GM21717 (cell line): ENCODE measurements at regions not wholly inside any gene's neighbourhood (a gene's known extent, or its start where the extent isn't known, plus 50 kb on each side); places are given as distances from the start of the nearest gene placed in this dataset.
A peak's percentile ranks its signal among the peaks of the same experiment; 100 is the strongest.

Source experiments
- ATAC-seq: cut with Tn5 transposase; IDR thresholded peaks from one replicate; pipeline ENCODE4 v1.9.1; 2021; ENCODE audit warnings: mild to moderate bottlenecking, moderate library complexity; ENCODE audit not compliant: unreplicated experiment

GRCh38 chr3:117486719-117487716, 777.4 kb downstream of the TUSC7 start:
- peak; percentile 85 for ATAC-seq

- no peak for ATAC-seq
These were observed 779.4 kb downstream of the TUSC7 start for GRCh38 chr3:117488983-117489382.

GRCh38 chr3:117489663-117490079, 780.1 kb downstream of the TUSC7 start:
- ATAC-seq, result no peak

- no peak for ATAC-seq
These were observed 781.1 kb downstream of the TUSC7 start for GRCh38 chr3:117490716-117491115.

GRCh38 chr3:117495620-117496019, 786.0 kb downstream of the TUSC7 start:
- ATAC-seq, result no peak

- no peak for ATAC-seq
These were observed 789.8 kb downstream of the TUSC7 start for GRCh38 chr3:117499189-117499870.

GRCh38 chr3:117507958-117508357, 798.4 kb downstream of the TUSC7 start:
- ATAC-seq, result no peak

GRCh38 chr3:117509858-117510257, 800.3 kb downstream of the TUSC7 start:
- ATAC-seq, result no peak

GRCh38 chr3:117510396-117510795, 800.8 kb downstream of the TUSC7 start:
- ATAC-seq, result no peak

GRCh38 chr3:117512975-117513374, 803.4 kb downstream of the TUSC7 start:
- no peak for ATAC-seq

- ATAC-seq, result no peak
These were observed 805.7 kb downstream of the TUSC7 start for GRCh38 chr3:117515309-117515708.

- no peak for ATAC-seq
These were observed 808.8 kb downstream of the TUSC7 start for GRCh38 chr3:117518364-117518763.

GRCh38 chr3:117519776-117520175, 810.2 kb downstream of the TUSC7 start:
- ATAC-seq, result no peak

- no peak for ATAC-seq
These were observed 811.0 kb downstream of the TUSC7 start for GRCh38 chr3:117520582-117520981.

- no peak for ATAC-seq
These were observed 813.8 kb downstream of the TUSC7 start for GRCh38 chr3:117523418-117523817.

- no peak for ATAC-seq
These were observed 815.3 kb downstream of the TUSC7 start for GRCh38 chr3:117524890-117525289.

GRCh38 chr3:117526470-117527079, 817.0 kb downstream of the TUSC7 start:
- ATAC-seq, result no peak

GRCh38 chr3:117527346-117527745, 817.8 kb downstream of the TUSC7 start:
- ATAC-seq, result no peak

- ATAC-seq, result no peak
These were observed 819.1 kb downstream of the TUSC7 start for GRCh38 chr3:117528688-117529087.

GRCh38 chr3:117531078-117531767, 821.6 kb downstream of the TUSC7 start:
- ATAC-seq, result no peak

GRCh38 chr3:117532268-117532667, 822.7 kb downstream of the TUSC7 start:
- no peak for ATAC-seq
